ENCODE measurements at regions not wholly inside any gene's neighbourhood (a gene's known extent, or its start where the extent isn't known, plus 50 kb on each side); places are given as distances from the start of the nearest gene placed in this dataset.
A peak's percentile ranks its signal among the peaks of the same experiment; 100 is the strongest.

- DNase-seq, result no peak
Observed at GRCh38 chr6:47114460-47114859, 72.3 kb upstream of the ADGRF1 start.

GRCh38 chr6:47112317-47112716 is 70.2 kb upstream of the ADGRF1 start:
- no peak for DNase-seq

GRCh38 chr6:47111685-47112084 is 69.6 kb upstream of the ADGRF1 start:
- DNase-seq, result no peak

- no peak for DNase-seq
Observed at GRCh38 chr6:47109281-47109680, 67.1 kb upstream of the ADGRF1 start.

DNA sequence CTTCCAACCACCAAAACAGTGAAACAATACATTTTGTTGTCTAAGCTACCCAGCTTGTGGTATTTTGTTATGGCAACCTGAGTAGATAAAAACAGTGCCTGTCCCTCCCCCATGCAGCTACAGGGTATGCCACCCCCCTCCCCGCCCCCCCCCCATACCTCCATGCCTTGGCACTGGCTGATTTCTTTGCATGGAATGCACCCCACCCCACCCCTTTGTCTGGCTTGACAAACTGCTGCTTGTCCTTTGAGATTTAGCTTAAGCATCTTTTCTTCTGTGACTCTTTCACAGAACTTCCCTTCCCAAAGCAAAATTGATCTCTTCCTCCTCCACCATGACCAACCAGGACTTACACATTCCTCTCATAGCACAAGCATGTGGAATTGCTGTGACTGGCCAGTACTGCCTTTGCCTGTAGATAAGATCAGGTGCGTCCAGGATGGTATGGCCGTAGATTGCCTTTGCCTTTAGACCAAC is 64.6 kb upstream of the ADGRF1 start:
- no peak for DNase-seq

DNA sequence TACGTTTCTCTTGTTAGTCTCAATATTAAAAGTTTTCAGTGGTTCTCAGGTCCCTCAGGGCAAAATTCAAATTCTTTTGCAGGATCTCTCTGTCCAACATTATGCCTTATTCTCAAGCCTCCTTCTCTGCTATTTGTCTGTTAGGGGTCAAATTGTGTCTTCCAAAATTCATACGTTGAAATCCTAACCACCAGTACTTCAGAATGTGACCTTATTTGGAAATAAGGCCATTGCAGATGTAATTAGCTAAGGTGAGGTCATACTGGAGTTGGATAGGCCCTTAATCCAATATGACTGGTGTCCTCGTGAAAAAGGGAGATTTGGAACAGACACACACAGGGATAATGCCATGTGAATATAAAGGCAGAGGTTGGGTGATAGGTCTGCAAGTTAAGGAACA is 64.1 kb upstream of the ADGRF1 start:
- no peak for DNase-seq

GRCh38 chr6:47105469-47106178 is 63.5 kb upstream of the ADGRF1 start:
- no peak for DNase-seq

GRCh38 chr6:47103931-47104330 is 61.8 kb upstream of the ADGRF1 start:
- DNase-seq, result no peak

DNA sequence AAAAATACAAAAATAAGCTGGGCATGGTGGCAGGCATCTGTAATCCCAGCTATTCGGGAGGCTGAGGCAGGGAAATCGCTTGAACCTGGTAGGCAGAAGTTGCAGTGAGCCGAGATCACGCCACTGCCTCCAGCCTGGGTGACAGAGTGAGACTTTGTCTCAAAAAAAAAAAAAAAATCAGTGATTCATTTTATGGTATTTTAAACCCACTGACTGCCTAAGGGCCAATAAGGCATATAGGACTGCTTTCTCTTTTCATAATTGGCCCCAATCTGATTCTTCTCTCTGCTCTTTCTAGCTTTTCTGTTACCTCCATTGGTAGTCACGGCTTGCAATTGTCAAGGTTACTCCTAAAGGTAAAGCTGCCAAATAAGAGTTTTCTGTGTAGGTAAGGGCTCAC is 60.2 kb upstream of the ADGRF1 start:
- no peak for DNase-seq

DNA sequence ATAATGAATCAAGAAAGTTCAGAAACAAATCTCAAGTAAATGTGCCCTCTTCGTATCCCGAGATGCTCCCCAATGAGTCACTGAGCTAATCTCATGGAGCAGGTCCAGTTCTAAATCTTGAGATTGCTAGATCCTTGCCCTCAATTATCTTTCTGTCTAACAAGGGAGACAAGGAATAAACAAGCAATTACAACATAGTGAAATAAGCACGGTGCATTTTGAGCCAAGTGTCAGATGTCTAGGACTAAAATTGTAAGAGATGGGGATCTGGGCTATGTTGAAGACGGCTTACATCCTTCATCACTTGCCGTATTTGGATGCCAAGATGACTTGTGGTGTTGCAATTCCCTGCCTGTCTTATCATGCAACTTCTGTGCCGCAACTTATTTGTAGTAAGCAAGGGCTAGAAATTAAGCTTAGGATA is 56.5 kb upstream of the ADGRF1 start:
- DNase-seq, result no peak

DNA sequence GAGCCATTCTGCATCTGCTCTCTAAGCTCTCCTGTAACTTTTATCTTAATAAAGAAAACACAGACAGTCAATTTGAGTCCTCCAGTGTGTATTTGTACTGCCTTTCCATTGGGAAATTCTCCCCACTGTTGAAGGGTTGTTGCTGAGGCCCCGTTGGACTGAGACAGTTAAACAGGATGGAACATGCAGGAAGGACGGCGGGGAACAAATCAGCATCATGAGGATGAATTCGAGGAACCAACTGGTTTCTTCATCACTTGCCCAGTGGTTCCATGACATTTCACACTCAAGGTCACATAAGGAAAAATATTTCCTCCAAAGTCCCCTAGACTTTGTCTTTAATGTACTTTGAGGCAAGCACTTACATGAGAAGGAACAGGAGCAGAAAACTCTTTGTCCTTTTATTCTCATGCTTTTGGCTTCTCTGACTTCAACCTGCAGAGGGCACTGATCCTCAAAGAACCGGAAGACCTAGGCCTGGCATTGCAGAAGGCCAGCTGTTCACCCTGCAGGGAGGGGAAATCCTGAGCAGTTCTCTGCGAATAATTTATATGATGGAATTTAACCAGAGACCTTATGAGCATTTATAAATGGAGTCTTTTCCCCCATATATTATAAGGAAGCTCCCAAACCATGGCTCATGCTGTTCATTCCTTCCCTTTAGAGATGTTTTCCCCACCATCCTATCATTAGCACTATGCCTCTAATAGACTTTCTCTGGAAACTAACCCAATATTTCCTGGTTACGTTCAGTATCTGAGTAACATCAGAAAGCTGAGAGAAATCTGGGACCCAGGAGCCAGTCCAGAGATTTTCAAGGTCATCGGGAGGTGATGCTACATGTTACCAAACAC is 55.2 kb upstream of the ADGRF1 start:
- DNase-seq, result peak; percentile 5

DNA sequence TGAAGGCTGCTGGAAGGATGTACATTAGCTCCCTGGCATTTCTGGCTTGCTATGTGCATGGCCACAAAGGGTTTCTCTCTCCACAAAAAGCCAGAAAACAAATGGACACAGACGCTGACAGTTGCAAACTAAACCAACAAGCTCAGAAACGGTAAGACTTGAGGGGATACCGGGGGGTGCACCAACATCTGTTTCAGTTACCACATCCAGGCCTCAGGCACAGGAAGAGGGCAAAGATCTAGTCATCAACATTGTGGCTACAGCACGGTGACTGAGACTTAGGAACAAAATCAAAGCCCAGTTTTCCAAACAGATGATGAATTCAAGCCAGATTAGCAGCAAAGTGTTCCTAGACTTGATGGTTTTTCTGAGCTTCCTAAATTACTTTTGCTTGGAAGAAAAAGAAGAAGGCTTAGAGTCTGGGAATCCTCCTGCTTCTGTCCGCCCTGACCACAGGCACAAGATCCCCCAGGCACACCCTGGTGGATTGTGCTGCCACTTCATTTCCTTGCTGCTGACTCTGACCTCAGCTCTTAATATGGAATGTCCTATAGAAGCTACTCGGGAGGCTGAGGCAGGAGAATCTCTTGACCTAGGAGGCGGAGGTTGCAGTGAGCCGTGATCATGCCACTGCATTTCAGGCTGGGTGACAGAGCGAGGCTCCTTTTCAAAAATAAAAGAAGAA is 54.2 kb upstream of the ADGRF1 start:
- no peak for DNase-seq

GRCh38 chr6:47094241-47094925 is 52.3 kb upstream of the ADGRF1 start:
- no peak for DNase-seq

- DNase-seq, result no peak
Observed at GRCh38 chr6:47093169-47093568, 51.0 kb upstream of the ADGRF1 start.

- DNase-seq, result no peak
Observed at GRCh38 chr6:47091886-47092668, 49.9 kb upstream of the ADGRF1 start.

Data from effector CD8-positive, alpha-beta T cell (primary cell).